Ecto neural progenitor cell (in vitro differentiated cells): ENCODE measurements at regions not wholly inside any gene's neighbourhood (a gene's known extent, or its start where the extent isn't known, plus 50 kb on each side); places are given as distances from the start of the nearest gene placed in this dataset.

ENCODE experiments used
- DNase-seq: peaks from one replicate; pipeline ENCODE4 v3.0.0-alpha.2; 2018; ENCODE audit warnings: low spot score

DNA sequence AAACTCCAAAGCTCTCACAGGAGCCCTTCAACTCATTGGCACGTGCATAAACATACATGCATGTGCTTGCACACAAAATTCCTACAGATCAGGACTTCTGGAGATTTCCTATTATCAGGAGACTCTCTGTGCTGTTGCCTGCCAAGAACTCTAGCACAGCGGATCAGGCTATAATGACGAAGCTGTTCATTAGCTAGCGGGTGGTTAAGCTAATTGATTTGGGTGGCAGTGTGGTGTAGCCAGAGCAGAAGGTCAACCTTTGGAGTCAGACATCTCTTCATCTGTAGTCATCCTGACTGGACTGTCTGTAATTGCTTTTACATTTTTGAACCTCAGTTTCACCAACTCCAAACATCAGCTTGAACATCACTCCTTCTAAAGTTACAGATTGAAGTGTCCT, 69.0 kb downstream of the KIF2B start:
- DNase-seq = no peak

DNA sequence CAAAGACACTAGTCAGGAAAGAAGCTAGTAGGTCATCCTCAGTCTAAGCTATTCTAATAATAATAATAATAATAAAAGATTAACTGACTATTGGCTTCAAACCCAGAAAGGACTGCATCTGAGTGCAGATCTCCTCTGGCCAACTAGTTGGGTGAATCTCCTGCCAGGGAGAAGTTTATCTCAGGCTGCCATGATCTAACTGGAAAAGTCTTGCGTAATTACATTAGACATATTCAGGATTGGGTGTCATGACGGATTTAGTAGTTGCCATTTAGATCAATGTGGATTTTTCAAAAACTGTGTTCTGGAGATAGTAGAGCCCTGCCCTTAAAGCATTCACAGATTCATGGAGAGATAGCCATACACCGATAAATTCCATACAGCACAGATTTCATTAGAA, 69.5 kb downstream of the KIF2B start:
- DNase-seq = no peak

DNA sequence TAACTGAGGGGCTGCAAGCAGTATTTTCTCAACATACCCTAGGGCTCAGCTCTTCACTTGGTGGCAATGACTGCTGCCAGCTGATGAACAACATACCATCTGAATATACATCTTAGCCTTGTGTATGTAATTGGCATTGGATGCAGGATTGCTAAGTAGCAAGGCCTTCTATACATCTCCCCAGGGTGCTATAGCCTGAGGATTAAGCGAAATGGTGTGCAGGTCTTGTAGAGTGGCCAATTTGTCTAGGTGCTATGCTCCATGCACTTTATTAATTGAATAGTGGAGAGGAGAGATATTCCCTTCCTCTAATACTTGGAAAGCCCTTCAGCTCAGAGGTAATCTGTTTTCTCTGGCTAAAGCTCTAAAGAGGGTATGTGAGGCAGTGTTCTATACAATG, 71.9 kb downstream of the KIF2B start:
- DNase-seq = no peak

DNA sequence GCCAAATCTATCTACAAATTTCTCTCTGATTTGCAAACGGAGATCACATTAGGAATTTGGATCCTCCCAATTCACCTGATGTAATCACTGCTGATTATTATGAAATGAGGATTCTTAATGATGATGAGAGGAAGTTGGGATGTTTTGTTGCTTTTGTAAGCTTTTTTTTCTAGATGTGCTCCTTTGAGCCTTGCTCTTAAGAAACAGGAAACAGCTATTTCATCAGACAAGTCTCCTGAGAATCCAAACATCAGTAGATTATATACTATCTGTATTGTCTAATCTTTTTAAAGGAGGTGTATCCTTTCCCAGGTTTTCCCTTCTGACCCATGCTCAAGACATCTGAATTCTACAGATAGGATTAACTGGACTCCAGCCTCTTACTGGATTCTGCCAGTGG, 73.3 kb downstream of the KIF2B start:
- no peak for DNase-seq

DNA sequence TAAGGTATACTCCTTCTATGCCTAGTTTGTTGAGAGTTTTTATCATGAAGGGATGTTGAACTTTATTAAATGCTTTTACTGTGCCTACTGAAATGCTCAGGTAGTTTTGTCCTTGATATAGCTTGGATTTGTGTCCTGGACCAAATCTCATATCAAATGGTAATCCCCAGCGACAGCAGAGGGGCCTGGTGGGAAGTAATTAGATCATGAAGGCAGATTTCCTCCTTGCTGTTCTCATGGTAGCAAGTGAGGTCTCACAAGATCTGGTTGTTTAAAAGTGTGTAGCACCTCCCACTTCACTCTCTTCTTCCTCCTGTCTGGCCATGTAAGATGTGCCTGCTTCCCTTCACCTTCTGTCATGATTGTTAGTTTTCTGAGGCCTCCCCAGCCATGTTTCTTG, 78.2 kb downstream of the KIF2B start:
- no peak for DNase-seq

DNA sequence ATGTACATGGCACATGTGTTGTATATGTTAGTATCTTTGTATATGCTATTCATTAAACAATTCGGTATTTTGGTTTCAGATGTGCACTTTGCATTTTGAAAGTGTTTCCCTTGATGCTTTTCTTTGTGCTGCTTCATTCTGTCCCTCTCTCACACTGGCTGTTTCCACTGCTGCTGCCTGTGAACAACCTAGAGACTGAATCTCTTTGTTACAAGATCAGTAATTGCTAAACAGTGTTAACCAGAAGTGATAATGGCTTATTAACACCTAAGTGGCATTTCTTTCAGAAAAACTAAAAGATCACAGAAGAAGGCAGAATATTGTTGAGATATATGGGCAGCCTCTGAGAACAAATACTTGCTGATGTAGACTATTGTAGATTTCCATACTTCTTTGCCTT, 84.7 kb downstream of the KIF2B start:
- DNase-seq = no peak

DNA sequence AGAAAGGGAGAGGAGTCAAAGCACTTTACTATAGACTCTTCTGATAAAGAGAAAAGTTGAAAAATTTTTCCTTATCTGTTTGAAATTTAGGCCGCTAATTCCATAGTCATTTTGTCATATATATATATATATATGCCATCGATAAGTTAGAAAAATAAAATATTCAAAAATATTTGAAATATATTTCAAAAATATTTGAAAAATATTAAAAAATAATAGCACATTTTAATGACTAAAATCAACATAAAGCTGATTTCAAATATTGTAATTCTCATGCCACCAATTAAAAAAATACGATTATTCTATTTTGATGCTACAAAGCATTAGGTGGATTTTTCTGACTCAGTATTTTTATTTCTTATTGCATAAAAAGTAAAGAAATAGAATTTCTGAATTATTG, 87.1 kb downstream of the KIF2B start:
- no peak for DNase-seq

DNA sequence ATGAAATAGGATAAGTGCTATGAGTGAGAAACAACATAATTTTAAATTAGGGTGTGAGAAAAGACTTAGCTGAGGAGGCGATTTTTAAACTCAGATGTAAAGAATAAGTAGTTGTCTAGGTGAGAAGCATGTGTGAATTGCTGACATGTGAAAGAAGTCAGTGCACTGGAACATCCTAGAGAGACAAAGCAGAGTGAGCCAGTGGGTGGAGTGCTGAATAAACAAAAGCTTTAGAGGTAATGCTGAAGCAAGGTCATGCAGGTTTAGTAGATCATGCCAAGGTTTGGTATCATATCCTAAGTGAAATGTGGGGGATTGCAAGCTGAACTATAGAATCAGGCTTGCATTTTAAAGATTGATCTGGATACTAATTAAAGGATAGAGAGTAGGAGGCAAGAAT, 89.4 kb downstream of the KIF2B start:
- DNase-seq = no peak

DNA sequence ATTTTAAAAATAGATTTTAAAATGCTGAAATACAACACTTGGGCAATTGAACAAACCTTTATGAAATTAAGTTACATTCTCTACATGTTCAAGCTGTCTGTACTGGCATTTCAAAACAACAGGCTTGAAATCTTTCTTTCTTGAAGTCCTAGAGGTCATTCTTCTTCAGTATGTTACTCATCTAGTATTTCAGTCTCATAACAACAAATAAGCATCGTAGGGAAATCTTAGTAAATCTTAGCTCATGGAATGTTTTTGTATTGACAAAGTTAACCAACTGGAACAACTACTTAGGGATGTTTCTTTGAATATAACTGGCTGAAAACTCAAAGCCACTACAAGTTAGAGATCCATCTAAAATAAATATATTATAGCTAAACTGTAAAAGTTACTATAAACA, 96.6 kb downstream of the KIF2B start:
- no peak for DNase-seq

DNA sequence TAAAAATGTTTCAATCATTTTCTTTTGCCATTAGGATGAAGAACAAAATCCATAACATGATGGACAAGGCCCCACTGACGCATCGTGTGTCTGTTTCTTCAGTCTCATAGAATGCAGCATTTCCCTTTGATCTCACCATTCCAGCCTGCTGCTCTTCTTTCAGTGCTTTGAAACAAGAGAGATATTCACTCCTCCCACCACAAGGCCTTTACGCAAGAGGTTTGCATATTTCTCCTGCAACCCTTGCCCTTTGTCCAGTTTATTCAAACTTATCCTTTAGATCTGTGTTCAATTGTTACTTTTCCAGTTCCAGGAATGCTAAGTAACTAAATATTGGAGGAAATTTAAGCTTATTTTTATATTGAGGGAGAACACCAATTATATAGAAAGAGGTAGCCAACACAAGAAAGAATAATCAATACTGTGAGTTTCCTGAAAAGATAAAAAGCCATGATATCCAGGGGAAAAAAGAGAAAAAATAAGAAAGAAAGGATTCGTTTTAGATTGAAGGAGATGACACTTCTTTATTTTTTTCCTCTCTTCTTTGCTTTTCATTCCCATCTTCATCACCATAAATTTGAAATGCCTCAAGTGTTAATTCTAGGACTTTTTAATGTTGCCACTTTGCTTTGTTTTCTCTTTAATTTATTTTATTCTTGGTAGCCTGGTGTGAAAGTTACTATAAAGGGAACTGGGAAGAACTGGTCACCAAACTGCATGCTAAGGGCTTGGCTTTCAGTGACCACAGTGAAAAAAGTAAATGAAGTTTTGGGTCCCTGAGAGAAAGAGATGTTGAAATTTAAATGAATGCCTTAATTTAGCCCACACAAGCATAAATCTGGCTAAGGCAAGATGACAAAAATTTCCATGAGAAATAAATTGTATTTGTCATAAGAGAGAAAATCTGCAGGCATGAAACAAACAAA, 102.1 kb downstream of the KIF2B start:
- no peak for DNase-seq

DNA sequence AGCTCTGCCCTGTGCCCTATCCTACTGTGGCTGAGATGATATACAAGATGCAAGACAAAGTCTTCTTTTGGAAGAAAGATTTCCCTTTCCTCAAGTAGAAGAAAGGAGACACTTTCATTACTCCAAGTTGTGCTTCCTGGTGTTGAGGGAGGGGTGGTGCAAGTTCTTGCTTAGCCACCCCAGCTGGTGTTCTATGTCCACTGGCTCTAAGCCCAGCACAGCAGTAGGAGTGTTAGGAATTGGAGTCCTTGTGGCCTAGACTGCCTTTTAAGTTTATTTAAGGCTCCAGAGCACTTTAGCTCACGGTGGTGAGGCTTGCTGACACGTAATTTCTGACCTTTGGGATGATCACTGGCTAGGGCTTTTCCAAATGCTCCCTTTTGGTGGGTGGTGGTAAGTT, 109.7 kb downstream of the KIF2B start:
- no peak for DNase-seq

DNA sequence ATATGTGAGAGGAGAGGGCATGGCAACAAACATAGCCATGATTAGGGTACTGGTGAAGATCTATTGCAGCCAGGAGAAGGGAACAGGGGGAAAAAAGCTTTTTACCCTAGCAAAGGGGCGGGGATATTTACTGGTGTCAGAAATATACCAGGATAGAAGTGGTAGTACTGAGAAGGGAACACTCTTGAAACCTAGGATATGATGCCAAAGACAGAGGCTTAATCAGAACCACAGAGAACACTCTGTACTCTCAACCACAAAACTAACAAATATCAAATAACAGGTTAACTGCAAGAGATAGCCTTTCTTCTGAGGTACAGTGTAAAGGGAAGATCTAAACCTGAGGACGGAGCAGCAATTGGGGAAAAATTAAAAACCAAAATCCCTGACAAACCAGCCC, 112.2 kb downstream of the KIF2B start:
- no peak for DNase-seq

DNA sequence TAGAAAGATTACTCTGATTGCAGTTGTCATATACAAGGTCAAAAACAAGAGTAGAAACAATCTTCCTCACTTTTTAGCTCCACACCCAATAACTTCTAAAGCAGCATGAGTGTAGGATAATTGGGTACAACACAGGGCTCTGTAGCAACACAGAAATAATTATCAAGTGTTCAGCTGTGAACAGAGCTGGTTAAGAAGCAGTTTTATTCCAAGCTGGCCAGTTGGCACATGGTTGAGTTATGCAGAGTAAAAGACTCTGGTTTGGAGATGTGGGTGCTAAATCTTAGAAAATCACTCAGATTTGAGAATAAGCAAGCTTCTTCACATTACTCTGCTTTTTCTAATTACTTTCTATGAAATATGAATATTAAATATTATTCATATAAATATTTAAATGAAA, 118.5 kb downstream of the KIF2B start:
- DNase-seq = no peak

DNA sequence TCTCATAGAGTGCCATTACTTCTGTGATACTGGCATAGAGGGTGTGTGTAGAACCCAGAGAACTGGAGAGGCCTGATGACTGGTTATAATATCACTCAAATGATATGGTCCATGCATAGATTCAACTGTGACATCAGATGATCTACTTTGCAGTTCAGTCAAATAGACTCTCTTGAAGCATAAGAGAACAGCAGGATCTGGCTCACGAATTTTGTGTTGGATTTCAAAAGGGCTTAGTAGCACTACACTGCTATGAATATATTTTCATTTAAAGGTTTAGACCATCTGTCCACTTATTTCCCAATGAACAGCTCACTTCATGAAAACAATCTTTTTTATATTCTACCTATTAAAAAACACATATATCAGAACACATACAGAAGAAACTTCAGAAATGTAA, 119.7 kb downstream of the KIF2B start:
- DNase-seq = no peak

DNA sequence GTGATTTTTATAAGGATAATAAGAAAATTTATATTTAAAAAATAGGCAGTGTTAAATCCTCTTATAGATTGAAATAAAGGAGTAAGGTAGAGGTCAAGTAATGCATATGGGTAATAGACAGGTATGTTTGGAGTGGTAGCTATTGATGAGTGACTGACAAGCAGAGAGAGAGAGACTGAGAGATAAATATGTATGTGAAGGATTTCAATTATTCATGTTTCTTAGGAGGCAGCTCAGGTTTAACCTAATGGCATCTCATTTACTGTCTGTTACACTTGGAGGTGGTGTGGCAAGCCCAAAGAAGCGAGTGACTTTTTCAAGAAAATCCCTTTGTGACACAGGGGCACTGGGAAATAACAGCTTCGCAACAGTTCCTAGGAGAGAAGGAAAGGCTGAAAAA, 120.2 kb downstream of the KIF2B start:
- no peak for DNase-seq

DNA sequence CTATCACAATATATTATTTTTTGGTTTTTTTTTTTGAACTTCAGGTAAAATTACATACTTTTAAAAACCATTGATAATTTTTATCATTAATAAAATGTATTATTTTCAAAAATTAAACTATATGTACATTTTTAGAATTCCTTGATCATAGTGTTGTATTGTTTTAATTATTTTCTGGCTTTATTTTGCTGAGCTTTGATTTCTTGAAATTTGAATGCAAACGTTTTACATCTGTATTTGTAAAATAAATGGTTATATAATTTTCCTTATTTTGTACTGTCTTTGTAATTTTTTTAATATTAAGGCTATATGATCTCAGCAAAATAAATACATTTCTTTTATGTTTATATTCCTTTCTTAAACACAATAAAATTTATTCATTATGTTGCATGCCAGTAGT, 125.6 kb downstream of the KIF2B start:
- DNase-seq = no peak

DNA sequence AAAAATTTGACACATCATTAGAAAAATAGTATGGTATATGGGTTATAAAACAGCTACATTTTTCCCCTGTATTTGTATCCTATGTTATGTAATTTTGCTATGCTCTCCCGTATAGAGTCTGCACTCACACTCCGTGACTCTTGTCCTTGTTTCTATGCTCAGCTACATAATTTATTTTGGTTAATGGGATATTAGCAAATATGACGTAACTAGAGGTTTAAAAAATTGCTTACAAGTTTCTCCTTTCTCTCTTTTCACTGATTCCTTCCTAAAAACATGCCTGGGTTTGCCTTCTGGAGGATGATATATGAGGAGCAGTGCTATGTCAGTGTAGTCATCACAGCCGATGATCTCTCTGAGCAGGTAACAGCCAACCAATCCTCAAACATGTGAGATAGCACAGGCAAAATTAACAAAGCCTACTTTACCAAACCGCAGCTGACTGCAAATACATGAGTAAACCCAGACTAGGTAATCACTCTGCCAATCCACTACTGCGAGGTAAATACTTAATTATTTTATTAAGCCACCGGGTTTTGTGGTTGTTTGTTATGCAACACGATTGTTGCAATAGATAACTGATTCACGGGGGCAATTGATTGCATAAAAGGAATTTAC, 126.9 kb downstream of the KIF2B start:
- no peak for DNase-seq

DNA sequence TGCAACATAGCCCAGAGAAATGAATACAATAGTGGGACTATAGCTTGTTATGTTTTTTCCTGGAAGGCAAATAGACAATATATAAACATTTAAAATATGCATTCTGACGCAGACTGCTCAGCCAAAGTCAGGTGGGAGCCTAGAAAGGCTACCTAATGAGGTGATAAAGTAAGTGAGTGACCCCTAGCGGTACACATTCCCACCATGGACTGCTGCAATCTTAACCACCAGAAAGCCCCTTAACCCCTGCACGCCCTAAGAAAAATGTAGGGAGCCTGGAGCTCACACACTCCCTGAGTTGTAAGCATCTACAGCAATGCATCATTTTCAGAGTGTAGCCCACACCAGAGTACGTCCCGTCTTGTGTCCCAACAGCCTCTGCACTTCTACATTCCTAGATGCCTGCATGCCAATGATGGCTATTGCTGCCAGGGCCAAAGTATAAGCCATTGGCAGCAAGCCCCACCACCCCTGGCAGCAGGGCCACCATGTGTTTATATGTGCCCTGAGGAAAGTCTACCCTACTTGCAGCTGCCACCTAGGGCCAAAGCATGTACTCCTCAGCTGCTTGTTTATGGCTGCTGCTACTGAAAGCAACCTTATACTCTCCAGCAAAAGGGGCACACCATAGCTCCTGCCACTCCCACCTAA, 127.6 kb downstream of the KIF2B start:
- DNase-seq = no peak

DNA sequence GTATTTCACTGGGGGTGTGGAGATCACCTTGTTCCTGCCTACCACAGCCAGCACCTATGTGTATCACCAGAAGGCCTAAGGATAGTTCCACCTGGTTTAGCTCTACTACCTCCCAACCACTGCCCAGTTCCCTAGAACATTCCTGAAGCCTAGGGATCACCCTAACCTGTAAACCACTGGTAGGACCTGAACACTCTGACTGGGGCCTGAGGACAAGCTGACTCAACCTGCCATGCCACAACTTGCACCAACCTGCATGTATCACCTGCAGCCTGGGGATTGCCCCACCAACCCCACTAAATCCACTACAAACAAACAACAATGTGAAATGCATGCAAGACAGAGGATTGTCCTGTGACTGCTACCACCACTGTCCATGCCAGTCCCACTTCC, 128.1 kb downstream of the KIF2B start:
- no peak for DNase-seq

DNA sequence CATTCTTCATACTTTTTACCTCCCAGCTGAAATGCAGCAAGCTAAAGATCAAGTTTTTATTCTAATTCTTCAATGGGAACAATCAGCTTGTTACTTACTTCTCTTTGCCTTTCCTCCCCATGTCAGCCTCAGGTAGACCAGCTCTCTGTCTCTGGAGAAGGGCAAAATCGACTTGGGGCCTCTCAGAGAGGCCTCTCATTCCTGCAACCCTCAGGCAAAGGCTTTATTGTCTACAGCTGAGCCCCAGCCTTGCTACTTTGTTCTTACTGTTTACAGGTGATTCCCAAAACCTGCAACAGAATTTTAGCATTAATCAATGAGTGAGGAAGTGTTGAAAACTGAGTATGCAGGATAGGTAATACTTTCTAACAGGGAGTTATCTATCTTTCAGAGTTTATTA, 148.6 kb downstream of the KIF2B start:
- no peak for DNase-seq

DNA sequence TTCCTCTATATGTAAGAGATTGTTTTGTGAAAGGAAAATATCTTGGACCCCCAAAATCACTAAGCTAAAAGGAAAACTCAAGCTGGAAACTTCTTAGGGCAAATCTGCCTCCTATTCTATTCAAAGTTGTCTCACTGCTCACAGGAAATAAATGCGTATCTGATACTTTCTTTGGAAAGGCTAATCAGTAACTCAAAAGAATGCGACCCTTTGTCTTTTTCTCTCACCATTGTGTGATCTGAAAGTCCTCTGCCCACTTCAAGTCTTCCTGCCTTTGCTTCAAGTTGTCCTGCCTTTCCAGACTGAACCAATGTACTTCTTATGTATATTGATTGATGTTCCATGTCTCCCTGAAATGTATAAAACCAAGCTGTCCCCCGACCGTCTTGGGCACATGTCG, 157.3 kb downstream of the KIF2B start:
- DNase-seq = no peak

DNA sequence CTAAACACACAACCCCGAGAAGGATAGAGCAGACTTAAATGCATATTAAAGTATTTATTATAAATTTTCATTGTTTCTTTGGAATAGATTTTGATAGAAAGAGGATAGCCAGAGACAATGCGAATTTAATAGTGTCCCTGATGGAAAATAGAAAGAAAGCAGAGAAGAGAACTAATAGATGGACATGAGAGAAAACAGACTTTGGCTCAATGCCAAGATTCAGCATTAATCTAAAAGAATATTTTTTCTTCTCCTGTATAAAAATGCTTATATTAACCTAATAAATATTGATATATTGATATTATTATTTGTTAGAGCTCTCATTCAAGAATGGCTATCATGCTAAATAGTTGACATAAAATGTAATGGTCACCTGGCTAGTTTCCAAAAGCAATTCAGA, 173.4 kb downstream of the KIF2B start:
- DNase-seq = no peak

DNA sequence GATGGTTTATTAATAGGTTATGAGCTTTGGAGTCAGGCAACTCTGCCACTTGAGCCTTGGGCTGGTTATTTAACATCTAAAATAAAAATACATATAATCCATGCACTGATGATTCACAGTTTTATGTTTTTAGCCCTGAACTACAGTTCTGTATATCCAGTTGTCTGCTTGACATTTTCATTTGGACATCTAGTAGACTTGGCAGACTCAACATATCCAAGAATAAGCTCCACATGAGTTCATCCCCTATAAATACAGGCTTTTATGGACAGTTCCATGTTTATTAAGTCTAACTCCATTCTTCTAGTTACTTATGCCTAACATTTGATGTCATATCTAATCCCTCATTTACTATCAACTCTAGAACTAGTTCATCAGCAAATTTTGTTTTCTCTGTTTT, 174.2 kb downstream of the KIF2B start:
- no peak for DNase-seq
